H1 (cell line): ENCODE measurements at regions not wholly inside any gene's neighbourhood (a gene's known extent, or its start where the extent isn't known, plus 50 kb on each side); places are given as distances from the start of the nearest gene placed in this dataset.

ENCODE experiments used
- CTCF ChIA-PET: fragments of 300-600 bp; sonication (Branson Sonifier 250); formaldehyde crosslinking; loops from one replicate; lab custom pipeline; 2021; ENCODE audit not compliant: partially characterized antibody; lab: Charles Lee
- POLR2A ChIA-PET: fragments of 300-600 bp; sonication (Branson Sonifier 250); formaldehyde crosslinking; loops from one replicate; lab custom pipeline; 2021; ENCODE audit warnings: inconsistent platforms; ENCODE audit not compliant: partially characterized antibody; lab: Charles Lee
- DNase-seq, 2 experiments: peaks; one replicate each; pipeline versions ENCODE4 v3.0.0 to v3.0.0-alpha.2; 2010 to 2022; ENCODE audit warnings: low spot score in 2 of 2, low read depth in 1 of 2, mixed read lengths in 1 of 2
- FAIRE-seq: peaks from 2 replicates; lab custom pipeline; 2011; peaks lifted over from hg19 to GRCh38; lab: Jason Lieb, UNC
- H2AFZ ChIP-seq: 2 replicates; pipeline ENCODE4 v1.8.1; 2012; ENCODE audit warnings: low read length, inconsistent platforms
- H2AK5ac ChIP-seq: 2 replicates; pipeline ENCODE4 v1.6.1; 2013; ENCODE audit warnings: low read depth, low read length
- H2BK120ac ChIP-seq: replicated peaks from 2 replicates; pipeline ENCODE3; 2013; ENCODE audit warnings: low read depth, low read length, inconsistent platforms
- H2BK12ac ChIP-seq: 2 replicates; pipeline ENCODE4 v1.6.1; 2013; ENCODE audit warnings: low read depth, low read length
- H2BK15ac ChIP-seq: 2 replicates; pipeline ENCODE4 v1.6.1; 2013; ENCODE audit warnings: low read length
- H2BK20ac ChIP-seq: 2 replicates; pipeline ENCODE4 v1.6.1; 2013; ENCODE audit warnings: low read length
- H2BK5ac ChIP-seq: 2 replicates; pipeline ENCODE4 v1.6.1; 2013; ENCODE audit warnings: low read depth, low read length
- H3K14ac ChIP-seq: 2 replicates; pipeline ENCODE4 v1.6.1; 2013; ENCODE audit warnings: inconsistent platforms; ENCODE audit not compliant: insufficient read length
- H3K18ac ChIP-seq: 2 replicates; pipeline ENCODE4 v1.6.1; 2013; ENCODE audit warnings: low read length; ENCODE audit errors: extremely low read depth
- H3K23ac ChIP-seq: 2 replicates; pipeline ENCODE4 v1.6.1; 2013; ENCODE audit warnings: inconsistent platforms; ENCODE audit not compliant: insufficient read length
- H3K23me2 ChIP-seq: 2 replicates; pipeline ENCODE4 v1.6.1; 2013; ENCODE audit warnings: low read depth, low read length
- H3K27ac ChIP-seq: 2 replicates; pipeline ENCODE4 v1.6.1; 2011; ENCODE audit warnings: low read depth, low read length, inconsistent platforms
- H3K27me3 ChIP-seq, 4 experiments: replicated peaks in 1 of 4; 1 replicate in 1 of 4; 2 replicates in 3 of 4; pipeline versions ENCODE4 v1.6.1 to v1.8.1; 2011 to 2013; ENCODE audit warnings: low read length in 3 of 4, mild to moderate bottlenecking in 3 of 4, inconsistent platforms in 2 of 4, mixed read lengths in 2 of 4, moderate library complexity in 1 of 4; ENCODE audit not compliant: control insufficient read depth in 3 of 4, insufficient read depth in 3 of 4; ENCODE audit errors: extremely low read depth in 1 of 4
- H3K36me3 ChIP-seq, 4 experiments: 2 replicates each; pipeline versions ENCODE4 v1.6.1 to v1.8.1; 2011 to 2013; ENCODE audit warnings: mild to moderate bottlenecking in 4 of 4, low read length in 3 of 4, moderate library complexity in 2 of 4, control low read depth in 1 of 4, inconsistent platforms in 1 of 4; ENCODE audit not compliant: insufficient read depth in 4 of 4, control insufficient read depth in 2 of 4
- H3K4ac ChIP-seq: replicated peaks from 2 replicates; pipeline ENCODE3; 2013; ENCODE audit warnings: low read length, low read depth, mixed read lengths, inconsistent platforms; ENCODE audit not compliant: insufficient read length
- H3K4me1 ChIP-seq, 4 experiments: replicated peaks in 1 of 4; 1 replicate in 1 of 4; 2 replicates in 3 of 4; pipeline versions ENCODE4 v1.6.1 to v1.8.1; 2011 to 2013; ENCODE audit warnings: low read length in 3 of 4, inconsistent platforms in 2 of 4, mixed read lengths in 1 of 4; ENCODE audit not compliant: insufficient read depth in 4 of 4, control insufficient read depth in 3 of 4
- H3K4me2 ChIP-seq, 2 experiments: 2 replicates each; pipeline versions ENCODE4 v1.6.1 to v1.8.1; 2011 to 2013; ENCODE audit warnings: low read depth in 2 of 2, low read length in 2 of 2, control low read depth in 1 of 2, inconsistent platforms in 1 of 2, mild to moderate bottlenecking in 1 of 2; ENCODE audit not compliant: insufficient read depth in 1 of 2
- H3K4me3 ChIP-seq, 4 experiments: fragments of 200-600, 300-600 bp in 1 of 4; sonication (generic), shearing (Covaris generic), sonication (Bioruptor Twin) in 1 of 4; 2 replicates each; pipeline versions ENCODE4 v1.5.1 to v1.8.1; 2011 to 2016; ENCODE audit warnings: low read length in 4 of 4, low read depth in 3 of 4, control low read depth in 2 of 4, inconsistent platforms in 2 of 4, mild to moderate bottlenecking in 2 of 4, mixed read lengths in 1 of 4, moderate library complexity in 1 of 4; ENCODE audit not compliant: insufficient read depth in 2 of 4; ENCODE audit errors: extremely low read depth in 1 of 4
- H3K56ac ChIP-seq: replicated peaks from 2 replicates; pipeline ENCODE3; 2013; ENCODE audit warnings: low read depth, mild to moderate bottlenecking, mixed read lengths, low read length, inconsistent platforms; ENCODE audit not compliant: insufficient read length
- H3K79me1 ChIP-seq: 2 replicates; pipeline ENCODE4 v1.6.1; 2013; ENCODE audit warnings: low read depth, low read length, control low read depth
- H3K79me2 ChIP-seq, 2 experiments: 2 replicates each; pipeline versions ENCODE4 v1.6.1 to v1.8.1; 2012 to 2013; ENCODE audit warnings: low read length in 2 of 2, mild to moderate bottlenecking in 2 of 2, inconsistent platforms in 1 of 2; ENCODE audit not compliant: insufficient read depth in 2 of 2, control insufficient read depth in 1 of 2
- H3K9ac ChIP-seq, 4 experiments: replicated peaks in 1 of 4; 1 replicate in 1 of 4; 2 replicates in 3 of 4; pipeline versions ENCODE4 v1.6.1 to v1.8.1; 2011 to 2013; ENCODE audit warnings: low read depth in 3 of 4, low read length in 3 of 4, control low read depth in 2 of 4, mild to moderate bottlenecking in 2 of 4, moderate library complexity in 2 of 4, inconsistent platforms in 1 of 4; ENCODE audit errors: extremely low read depth in 1 of 4
- H3K9me3 ChIP-seq, 2 experiments: 2 replicates each; pipeline versions ENCODE4 v1.6.1 to v1.8.1; 2012 to 2013; ENCODE audit warnings: mild to moderate bottlenecking in 2 of 2, moderate library complexity in 2 of 2, control low read depth in 1 of 2, inconsistent platforms in 1 of 2, low read depth in 1 of 2, low read length in 1 of 2, mixed read lengths in 1 of 2; ENCODE audit not compliant: insufficient read depth in 2 of 2
- H4K20me1 ChIP-seq, 2 experiments: replicated peaks in 1 of 2; 2 replicates each; pipeline versions ENCODE3 to v1.8.1; 2011 to 2013; ENCODE audit warnings: inconsistent platforms in 2 of 2, low read length in 2 of 2, mild to moderate bottlenecking in 1 of 2; ENCODE audit not compliant: insufficient read depth in 2 of 2, control insufficient read depth in 1 of 2
- H4K5ac ChIP-seq: 2 replicates; pipeline ENCODE4 v1.6.1; 2013; ENCODE audit warnings: low read length, low read depth, mixed read lengths, inconsistent platforms; ENCODE audit not compliant: insufficient read length
- H4K8ac ChIP-seq: 2 replicates; pipeline ENCODE4 v1.8.0; 2013; ENCODE audit warnings: mild to moderate bottlenecking, moderate library complexity, low read length, inconsistent platforms; ENCODE audit not compliant: insufficient read depth; ENCODE audit errors: extremely low read depth
- H4K91ac ChIP-seq: replicated peaks from 2 replicates; pipeline ENCODE3; 2013; ENCODE audit warnings: low read length, mixed read lengths, inconsistent platforms; ENCODE audit not compliant: insufficient read length
- ASH2L ChIP-seq: fragments of 200-600, 300-600 bp; sonication (generic); IDR thresholded peaks from one replicate; pipeline ENCODE4 v1.7.1; 2017; ENCODE audit warnings: low read length
- CBX8 ChIP-seq: fragments of 300-800, 300-1000 bp; sonication (generic); IDR thresholded peaks from 2 replicates; pipeline ENCODE4 v1.7.1; 2016; ENCODE audit warnings: low read depth, low read length, borderline replicate concordance
- EZH2 ChIP-seq: fragments of 200-600 bp; sonication (generic); IDR thresholded peaks from 2 replicates; pipeline ENCODE4 v1.7.1; 2012; ENCODE audit warnings: low read depth, mild to moderate bottlenecking, moderate library complexity, low read length, inconsistent platforms; ENCODE audit not compliant: severe bottlenecking
- GTF2F1 ChIP-seq: IDR thresholded peaks from 2 replicates; pipeline ENCODE4 v1.6.1; 2012; ENCODE audit warnings: low read depth, low read length, improper control_type of control experiment, borderline replicate concordance
- NRF1 ChIP-seq: IDR thresholded peaks from 2 replicates; pipeline ENCODE4 v1.6.1; 2011; ENCODE audit warnings: mild to moderate bottlenecking, low read depth, low read length, improper control_type of control experiment
- SAP30 ChIP-seq: fragments of 300-600 bp; sonication (generic); IDR thresholded peaks from 2 replicates; pipeline ENCODE4 v1.7.1; 2012; ENCODE audit warnings: low read length, moderate library complexity, mild to moderate bottlenecking, inconsistent platforms; ENCODE audit not compliant: insufficient read depth, insufficient replicate concordance
- SUZ12 ChIP-seq: fragments of 200-600 bp; sonication (generic); IDR thresholded peaks from 2 replicates; pipeline ENCODE4 v1.6.1; 2012; ENCODE audit warnings: mild to moderate bottlenecking, inconsistent platforms, low read length, moderate library complexity, mixed read lengths
- TEAD4 ChIP-seq: IDR thresholded peaks from 2 replicates; pipeline ENCODE4 v1.6.1; 2012; ENCODE audit warnings: low read depth, low read length, inconsistent platforms, mixed read lengths
- WGBS, 2 experiments: shearing (Covaris generic) in 1 of 2; methylation state at CpG; one replicate each; pipeline versions ENCODE4 v1.1.6 to v1.1.7; 2013 to 2015; ENCODE audit warnings: low lambda C conversion rate in 2 of 2, mixed read lengths in 2 of 2, inconsistent platforms in 1 of 2, low coverage in 1 of 2, missing lambda C conversion rate in 1 of 2; ENCODE audit not compliant: insufficient replicate concordance in 2 of 2, insufficient coverage in 1 of 2, insufficient read length in 1 of 2; ENCODE audit errors: extremely low coverage in 1 of 2, missing lambda C conversion rate in 1 of 2; 5-methylcytosine and 5-hydroxymethylcytosine counted together
- TF ChIP-seq, protein P1 (sequence below): IDR thresholded peaks from 2 replicates; pipeline ENCODE4 v1.6.1; 2012; ENCODE audit warnings: low read length, inconsistent platforms

- Histone ChIP-seq H2AFZ (no peak overlapping the region), H3K79me2 (no peaks in the 10 kb centered on the region), H2BK20ac (no peak overlapping the region), H3K23me2 (no peaks in the 10 kb centered on the region; the same call in 1 of the 2 replicates), H3K9me3 (no peaks in the 10 kb centered on the region), H3K56ac (no peak overlapping the region), H3K4me2 (no peak overlapping the region), H2BK5ac (no peak overlapping the region), H3K79me1 (no peaks in the 10 kb centered on the region), H2BK15ac (no peak overlapping the region), H3K27ac (no peak overlapping the region), H2AK5ac (no peak overlapping the region), H3K27me3 (no peaks in the 10 kb centered on the region), H3K4me3 (no peak overlapping the region), H3K4ac (no peak overlapping the region), H3K23ac (no peak overlapping the region), H4K8ac (no peak overlapping the region), H3K18ac (no peak overlapping the region), H4K5ac (no peak overlapping the region), H3K36me3 (no peaks in the 10 kb centered on the region), H2BK120ac (no peak overlapping the region), H3K4me1 (no peaks in the 10 kb centered on the region), H4K20me1 (no peaks in the 10 kb centered on the region), H4K91ac (no peak overlapping the region), H3K9ac (no peak overlapping the region), H2BK12ac (no peak overlapping the region), H3K14ac (no peak overlapping the region)
- FAIRE-seq, result no peak
- CTCF ChIA-PET, result no interaction called here
- POLR2A ChIA-PET, result no interaction called here
- WGBS, 2 experiments, result 95% methylated on average over 4 of the region's 4 CpGs; no CpG with 5 or more reads in 1 of the 2 experiments
- no peak for DNase-seq
- TF ChIP-seq SUZ12 (no peak), GTF2F1 (no peak), TEAD4 (no peak), EZH2 (no peak), NRF1 (no peak), SAP30 (no peak), CBX8 (no peak), ASH2L (no peak)
- TF ChIP-seq, protein P1, sequence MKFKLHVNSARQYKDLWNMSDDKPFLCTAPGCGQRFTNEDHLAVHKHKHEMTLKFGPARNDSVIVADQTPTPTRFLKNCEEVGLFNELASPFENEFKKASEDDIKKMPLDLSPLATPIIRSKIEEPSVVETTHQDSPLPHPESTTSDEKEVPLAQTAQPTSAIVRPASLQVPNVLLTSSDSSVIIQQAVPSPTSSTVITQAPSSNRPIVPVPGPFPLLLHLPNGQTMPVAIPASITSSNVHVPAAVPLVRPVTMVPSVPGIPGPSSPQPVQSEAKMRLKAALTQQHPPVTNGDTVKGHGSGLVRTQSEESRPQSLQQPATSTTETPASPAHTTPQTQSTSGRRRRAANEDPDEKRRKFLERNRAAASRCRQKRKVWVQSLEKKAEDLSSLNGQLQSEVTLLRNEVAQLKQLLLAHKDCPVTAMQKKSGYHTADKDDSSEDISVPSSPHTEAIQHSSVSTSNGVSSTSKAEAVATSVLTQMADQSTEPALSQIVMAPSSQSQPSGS, result no peak
Observed at GRCh38 chr14:42804141-42804540, 1197.5 kb downstream of the LRFN5 start.
